PC-9 (cell line): ENCODE measurements at regions not wholly inside any gene's neighbourhood (a gene's known extent, or its start where the extent isn't known, plus 50 kb on each side); places are given as distances from the start of the nearest gene placed in this dataset.

Source experiments
- BruUV-seq: library from RNA; stranded (reverse); fragments of 400-500 nt; replicated peaks from 2 replicates; lab custom pipeline; 2021; lab: Mats Ljungman, UMichigan
- CTCF ChIA-PET: fragments of 300-600 bp; sonication (Branson Sonifier 250); formaldehyde crosslinking; loops from one replicate; lab custom pipeline; 2022; ENCODE audit warnings: antibody characterized with exemption; lab: Charles Lee
- POLR2A ChIA-PET: fragments of 300-600 bp; sonication (Branson Sonifier 250); formaldehyde crosslinking; loops from one replicate; lab custom pipeline; 2022; ENCODE audit warnings: antibody characterized with exemption; ENCODE audit not compliant: unreplicated experiment; lab: Charles Lee
- DNase-seq, 2 experiments: peaks; one replicate each; pipeline versions ENCODE4 v3.0.0 to v3.0.0-alpha.2; 2015 to 2022; ENCODE audit warnings: mixed read lengths in 1 of 2
- H2AFZ ChIP-seq: fragments of 200-600 bp; sonication (generic); 2 replicates; pipeline ENCODE4 v1.8.1; 2017; ENCODE audit warnings: antibody characterized with exemption
- H3F3A ChIP-seq: fragments of 200-600 bp; sonication (generic); 2 replicates; pipeline ENCODE4 v1.8.1; 2017; ENCODE audit warnings: antibody characterized with exemption, mild to moderate bottlenecking, low read depth; ENCODE audit not compliant: insufficient read depth
- H3K27ac ChIP-seq: fragments of 200-600 bp; sonication (generic); 2 replicates; pipeline ENCODE4 v1.6.1; 2016; ENCODE audit warnings: mixed run types
- H3K27me3 ChIP-seq: fragments of 200-600 bp; sonication (generic); 2 replicates; pipeline ENCODE4 v1.6.1; 2016; ENCODE audit warnings: low read depth, mixed run types; ENCODE audit not compliant: insufficient read depth
- H3K36me3 ChIP-seq: fragments of 200-600 bp; sonication (generic); 2 replicates; pipeline ENCODE4 v1.6.1; 2016; ENCODE audit warnings: low read depth, mixed run types
- H3K4me1 ChIP-seq: fragments of 200-600 bp; sonication (generic); replicated peaks from 2 replicates; pipeline ENCODE4 v1.6.1; 2016; ENCODE audit warnings: mixed run types; ENCODE audit not compliant: insufficient read depth
- H3K4me2 ChIP-seq: fragments of 200-600 bp; sonication (generic); 2 replicates; pipeline ENCODE4 v1.6.1; 2017; ENCODE audit warnings: mixed run types
- H3K4me3 ChIP-seq: fragments of 200-600 bp; sonication (generic); 2 replicates; pipeline ENCODE4 v1.6.1; 2016; ENCODE audit warnings: mixed run types
- H3K79me2 ChIP-seq: fragments of 200-600 bp; sonication (generic); 2 replicates; pipeline ENCODE4 v1.6.1; 2017; ENCODE audit warnings: low read depth, mixed run types
- H3K9me2 ChIP-seq: fragments of 200-600 bp; sonication (generic); 2 replicates; pipeline ENCODE4 v1.8.1; 2017; ENCODE audit warnings: mild to moderate bottlenecking; ENCODE audit not compliant: insufficient read depth
- H3K9me3 ChIP-seq: fragments of 200-600 bp; sonication (generic); 2 replicates; pipeline ENCODE4 v1.8.1; 2016; ENCODE audit warnings: low read depth; ENCODE audit not compliant: insufficient read depth
- H4K20me1 ChIP-seq: fragments of 200-600 bp; sonication (generic); 2 replicates; pipeline ENCODE4 v1.8.1; 2017; ENCODE audit not compliant: insufficient read depth
- EZH2 ChIP-seq: fragments of 200-600 bp; sonication (generic); IDR thresholded peaks from 2 replicates; pipeline ENCODE4 v1.8.0; 2017; ENCODE audit warnings: antibody characterized with exemption, low read depth
- intact Hi-C: fragments of 100-400 bp; cut with micrococcal nuclease; formaldehyde crosslinking; loops from one replicate; pipeline ENCODE4 v1.10.0; 2022; ENCODE audit not compliant: unreplicated experiment
- TF ChIP-seq, protein P1 (sequence below): fragments of 200-600 bp; sonication (generic); conservative IDR thresholded peaks from 2 replicates; pipeline ENCODE4 v1.6.1; 2017; ENCODE audit warnings: mixed run types, antibody characterized with exemption, mild to moderate bottlenecking, moderate library complexity

DNA sequence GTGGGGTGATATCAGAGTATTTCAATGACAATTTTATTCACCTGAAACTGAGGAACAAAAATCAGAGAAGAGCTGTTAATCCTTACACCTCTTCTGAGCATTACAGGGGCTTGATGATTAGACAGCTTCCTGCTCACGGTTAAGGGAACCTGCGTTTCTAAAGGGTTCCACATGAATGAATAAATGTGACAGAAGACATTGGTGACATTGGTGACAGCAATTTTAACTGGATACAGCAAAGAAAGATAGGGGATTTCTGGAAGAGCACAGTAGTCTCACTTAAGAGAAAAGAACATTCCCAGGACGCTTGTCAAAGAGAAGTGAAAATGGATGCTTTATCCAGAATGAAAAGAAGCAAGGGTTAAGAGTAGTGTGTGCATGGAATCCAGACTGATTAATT lies 235.9 kb upstream of the CNTN3 start:
- Histone ChIP-seq H3K27me3 (no peaks in the 10 kb centered on the region), H2AFZ (no peak overlapping the region), H3F3A (no peaks in the 10 kb centered on the region), H3K9me3 (no peaks in the 10 kb centered on the region), H3K36me3 (no peaks in the 10 kb centered on the region), H3K9me2 (no peaks in the 10 kb centered on the region), H3K79me2 (no peaks in the 10 kb centered on the region), H3K4me1 (no peaks in the 10 kb centered on the region), H3K4me2 (no peak overlapping the region), H4K20me1 (no peaks in the 10 kb centered on the region), H3K4me3 (no peak overlapping the region), H3K27ac (no peak overlapping the region)
- TF ChIP-seq, protein P1, sequence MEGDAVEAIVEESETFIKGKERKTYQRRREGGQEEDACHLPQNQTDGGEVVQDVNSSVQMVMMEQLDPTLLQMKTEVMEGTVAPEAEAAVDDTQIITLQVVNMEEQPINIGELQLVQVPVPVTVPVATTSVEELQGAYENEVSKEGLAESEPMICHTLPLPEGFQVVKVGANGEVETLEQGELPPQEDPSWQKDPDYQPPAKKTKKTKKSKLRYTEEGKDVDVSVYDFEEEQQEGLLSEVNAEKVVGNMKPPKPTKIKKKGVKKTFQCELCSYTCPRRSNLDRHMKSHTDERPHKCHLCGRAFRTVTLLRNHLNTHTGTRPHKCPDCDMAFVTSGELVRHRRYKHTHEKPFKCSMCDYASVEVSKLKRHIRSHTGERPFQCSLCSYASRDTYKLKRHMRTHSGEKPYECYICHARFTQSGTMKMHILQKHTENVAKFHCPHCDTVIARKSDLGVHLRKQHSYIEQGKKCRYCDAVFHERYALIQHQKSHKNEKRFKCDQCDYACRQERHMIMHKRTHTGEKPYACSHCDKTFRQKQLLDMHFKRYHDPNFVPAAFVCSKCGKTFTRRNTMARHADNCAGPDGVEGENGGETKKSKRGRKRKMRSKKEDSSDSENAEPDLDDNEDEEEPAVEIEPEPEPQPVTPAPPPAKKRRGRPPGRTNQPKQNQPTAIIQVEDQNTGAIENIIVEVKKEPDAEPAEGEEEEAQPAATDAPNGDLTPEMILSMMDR = no peak
- no peak for TF ChIP-seq EZH2
- no TSS peak for BruUV-seq
- POLR2A ChIA-PET = no interaction called here
- intact Hi-C loops = no loop called here
- DNase-seq = no peak
- CTCF ChIA-PET = no interaction called here

DNA sequence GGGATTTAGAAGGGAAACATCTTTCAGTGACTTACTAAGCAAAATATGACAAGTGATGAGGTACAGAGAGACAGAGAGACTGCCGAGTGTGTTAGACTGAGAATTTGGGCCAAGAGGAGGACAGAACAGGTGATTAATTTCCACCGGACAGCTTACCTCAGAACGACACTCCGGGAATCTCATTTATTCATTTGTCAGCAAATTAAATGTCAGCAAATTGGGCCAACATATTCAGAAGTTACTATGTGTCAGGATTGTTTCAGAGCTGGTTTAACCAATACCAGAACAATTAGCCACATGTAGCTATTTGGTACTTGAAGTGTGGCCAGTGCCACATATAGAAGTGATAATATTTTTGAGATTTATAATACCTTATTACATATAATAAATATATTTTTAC lies 232.6 kb upstream of the CNTN3 start:
- no peaks in the 10 kb centered on the region for H3K79me2 ChIP-seq
- H3K27ac ChIP-seq = no peak overlapping the region
- TF ChIP-seq EZH2 = no peak
- H3K4me2 ChIP-seq = no peak overlapping the region
- H2AFZ ChIP-seq = no peak overlapping the region
- no peaks in the 10 kb centered on the region for H3K27me3 ChIP-seq
- H3K4me1 ChIP-seq = no peaks in the 10 kb centered on the region
- BruUV-seq = no TSS peak
- no peaks in the 10 kb centered on the region for H3K9me3 ChIP-seq
- H3K9me2 ChIP-seq = no peaks in the 10 kb centered on the region
- intact Hi-C loops = no loop called here
- H3K4me3 ChIP-seq = no peak overlapping the region
- ChIA-PET POLR2A (no interaction called here), CTCF (no interaction called here)
- H4K20me1 ChIP-seq = no peaks in the 10 kb centered on the region
- no peaks in the 10 kb centered on the region for H3F3A ChIP-seq
- no peak for DNase-seq
- no peaks in the 10 kb centered on the region for H3K36me3 ChIP-seq

DNA sequence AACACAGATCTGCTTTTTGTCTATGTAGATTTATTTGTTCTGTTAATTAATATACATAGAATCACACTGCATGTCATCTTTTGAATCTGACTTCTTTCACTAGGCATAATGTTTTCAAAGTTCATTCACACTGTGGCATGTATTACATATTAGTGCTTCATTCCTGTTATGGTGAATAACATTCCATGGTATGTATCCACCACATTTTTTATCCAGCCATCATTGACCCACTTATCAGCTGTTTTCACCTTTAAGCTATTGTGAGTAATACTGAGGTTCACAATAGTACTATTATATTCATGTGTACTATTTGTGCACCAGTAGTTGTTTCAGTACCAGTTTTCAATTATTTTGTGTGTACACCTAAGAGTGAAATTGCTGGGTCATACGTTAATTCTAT lies 230.6 kb upstream of the CNTN3 start:
- DNase-seq = no peak
- Histone ChIP-seq H3K27me3 (no peaks in the 10 kb centered on the region), H3K36me3 (no peaks in the 10 kb centered on the region), H3K4me2 (no peak overlapping the region), H2AFZ (no peak overlapping the region), H3K4me1 (no peaks in the 10 kb centered on the region), H3K27ac (no peak overlapping the region), H3K9me2 (no peaks in the 10 kb centered on the region), H3K79me2 (no peaks in the 10 kb centered on the region), H3K9me3 (no peaks in the 10 kb centered on the region), H3K4me3 (no peak overlapping the region), H4K20me1 (no peaks in the 10 kb centered on the region), H3F3A (no peaks in the 10 kb centered on the region)
- CTCF ChIA-PET = no interaction called here
- POLR2A ChIA-PET = no interaction called here
- intact Hi-C loops = no loop called here
- no TSS peak for BruUV-seq
- no peak for TF ChIP-seq EZH2
- TF ChIP-seq, protein P1 = no peak

DNA sequence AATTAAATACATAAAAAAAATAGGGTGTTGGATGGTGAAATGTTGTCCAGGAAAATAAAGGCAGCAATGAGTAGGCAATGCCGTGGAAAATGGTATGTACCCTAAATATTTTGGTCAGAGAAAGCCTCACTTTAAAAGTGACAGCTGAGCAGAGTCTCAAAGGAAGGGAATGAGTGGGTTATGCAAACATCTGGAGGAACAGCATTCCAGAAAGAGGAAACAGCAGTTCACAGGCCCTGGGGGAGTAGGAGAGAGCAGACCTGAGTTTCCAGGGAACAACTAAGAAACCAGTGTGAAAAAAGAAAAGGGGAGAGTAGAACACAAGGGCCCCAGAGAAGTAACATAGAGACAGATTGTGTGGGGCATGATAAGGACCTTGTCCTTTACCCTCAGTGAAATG lies 230.0 kb upstream of the CNTN3 start:
- H3K9me2 ChIP-seq = no peaks in the 10 kb centered on the region
- no peaks in the 10 kb centered on the region for H3K9me3 ChIP-seq
- no peak overlapping the region for H3K4me2 ChIP-seq
- no peak overlapping the region for H3K4me3 ChIP-seq
- H3F3A ChIP-seq = no peaks in the 10 kb centered on the region
- ChIA-PET CTCF (no interaction called here), POLR2A (no interaction called here)
- H3K79me2 ChIP-seq = no peaks in the 10 kb centered on the region
- no peaks in the 10 kb centered on the region for H4K20me1 ChIP-seq
- TF ChIP-seq, protein P1 = no peak
- TF ChIP-seq EZH2 = no peak
- no peak for DNase-seq
- intact Hi-C loops = no loop called here
- H3K36me3 ChIP-seq = no peaks in the 10 kb centered on the region
- no peaks in the 10 kb centered on the region for H3K27me3 ChIP-seq
- H2AFZ ChIP-seq = no peak overlapping the region
- no peaks in the 10 kb centered on the region for H3K4me1 ChIP-seq
- H3K27ac ChIP-seq = no peak overlapping the region
- no TSS peak for BruUV-seq
